ENCODE measurements at regions not wholly inside any gene's neighbourhood (a gene's known extent, or its start where the extent isn't known, plus 50 kb on each side); places are given as distances from the start of the nearest gene placed in this dataset.

DNA sequence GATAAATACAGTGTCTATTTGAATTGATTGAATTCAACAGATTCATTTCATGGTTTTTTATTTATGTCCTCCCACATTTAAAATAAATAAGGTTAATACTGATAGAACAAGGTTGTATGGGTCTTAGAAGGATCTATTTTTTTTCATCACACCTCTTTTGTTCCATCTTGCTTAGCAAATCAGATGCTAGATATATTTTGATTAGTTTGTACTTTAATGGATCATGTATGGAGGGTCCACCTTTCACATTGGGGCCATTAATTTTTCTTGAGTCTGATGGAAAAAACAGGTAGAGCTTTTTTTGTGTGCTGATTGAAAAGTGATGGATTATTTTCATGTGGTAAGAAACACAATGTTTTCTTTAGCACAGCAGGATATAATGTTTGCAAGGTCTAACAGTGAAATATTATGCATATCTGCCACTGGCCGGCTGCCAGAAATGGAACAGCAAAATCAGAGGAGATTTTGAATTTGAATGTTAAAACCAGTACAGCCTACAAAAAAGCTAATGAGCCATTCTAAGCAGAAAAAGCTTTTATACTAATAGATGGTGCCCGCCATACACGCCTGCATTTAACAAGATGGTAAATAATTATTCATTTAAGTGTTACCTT, 188.1 kb upstream of the ETAA1 start:
- Histone ChIP-seq H3K36me3 (replicated peaks in 1 of 2; ENCODE audit: control extremely low read depth in 1 of 2, control insufficient read depth in 1 of 2, extremely low read depth in 1 of 2, insufficient read depth in 2 of 2, low read length in 1 of 2) (no peaks in the 10 kb centered on the region), H3K9ac (ENCODE audit: low read length) (no peak overlapping the region), H3K4me3 (ENCODE audit: control extremely low read depth in 1 of 5, extremely low read depth in 1 of 5, insufficient read depth in 1 of 5, low read depth in 2 of 5, low read length in 4 of 5) (no peak overlapping the region), H3K4me1 (ENCODE audit: control insufficient read depth in 2 of 2, insufficient read depth in 2 of 2, low read length in 2 of 2) (no peaks in the 10 kb centered on the region), H3K79me2 (ENCODE audit: control insufficient read depth, insufficient read depth, low read length) (no peaks in the 10 kb centered on the region), H2AFZ (ENCODE audit: insufficient read depth, low read depth, low read length, poor library complexity, severe bottlenecking) (no peak overlapping the region), H3K27me3 (replicated peaks in 1 of 4; ENCODE audit: control extremely low read depth in 1 of 4, control insufficient read depth in 3 of 4, insufficient read depth in 4 of 4, low read length in 3 of 4) (no peaks in the 10 kb centered on the region), H3K4me2 (replicated peaks; ENCODE audit: low read depth, low read length, poor library complexity, severe bottlenecking) (no peak overlapping the region), H3K9me3 (ENCODE audit: control extremely low read depth in 1 of 3, control insufficient read depth in 2 of 3, insufficient read depth in 1 of 3, low read length in 2 of 3) (peaks cover 0 to 5% (median 0%) of the 10 kb centered on the region in 3 donors), H4K20me1 (ENCODE audit: control insufficient read depth, insufficient read depth, low read length, poor library complexity, severe bottlenecking) (no peaks in the 10 kb centered on the region), H3K27ac (ENCODE audit: low read length in 2 of 2) (no peak overlapping the region)
- ChIA-PET CTCF (no interaction called here), POLR2A (no interaction called here)
- intact Hi-C loops (cut with micrococcal nuclease): no loop called here
- no CpG with 5 or more reads among the region's 3 CpGs for WGBS (ENCODE audit: insufficient coverage)
- TF ChIP-seq, protein P1, sequence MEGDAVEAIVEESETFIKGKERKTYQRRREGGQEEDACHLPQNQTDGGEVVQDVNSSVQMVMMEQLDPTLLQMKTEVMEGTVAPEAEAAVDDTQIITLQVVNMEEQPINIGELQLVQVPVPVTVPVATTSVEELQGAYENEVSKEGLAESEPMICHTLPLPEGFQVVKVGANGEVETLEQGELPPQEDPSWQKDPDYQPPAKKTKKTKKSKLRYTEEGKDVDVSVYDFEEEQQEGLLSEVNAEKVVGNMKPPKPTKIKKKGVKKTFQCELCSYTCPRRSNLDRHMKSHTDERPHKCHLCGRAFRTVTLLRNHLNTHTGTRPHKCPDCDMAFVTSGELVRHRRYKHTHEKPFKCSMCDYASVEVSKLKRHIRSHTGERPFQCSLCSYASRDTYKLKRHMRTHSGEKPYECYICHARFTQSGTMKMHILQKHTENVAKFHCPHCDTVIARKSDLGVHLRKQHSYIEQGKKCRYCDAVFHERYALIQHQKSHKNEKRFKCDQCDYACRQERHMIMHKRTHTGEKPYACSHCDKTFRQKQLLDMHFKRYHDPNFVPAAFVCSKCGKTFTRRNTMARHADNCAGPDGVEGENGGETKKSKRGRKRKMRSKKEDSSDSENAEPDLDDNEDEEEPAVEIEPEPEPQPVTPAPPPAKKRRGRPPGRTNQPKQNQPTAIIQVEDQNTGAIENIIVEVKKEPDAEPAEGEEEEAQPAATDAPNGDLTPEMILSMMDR (IDR thresholded peaks at IDR 0.05): no peak
- TF ChIP-seq EZH2 (IDR thresholded peaks at IDR 0.05; ENCODE audit: borderline replicate concordance, insufficient read depth, low read depth, low read length, poor library complexity, severe bottlenecking): no peak
- Mint-ChIP-seq H3K4me3 (no peak overlapping the region), H3K27ac (no peak overlapping the region), H3K27me3 (peaks cover 7% of the 10 kb centered on the region), H3K4me1 (no peaks in the 10 kb centered on the region), H3K9me3 (ENCODE audit: insufficient read depth) (no peaks in the 10 kb centered on the region)
- no peak for ATAC-seq (ENCODE audit: low read depth)
- DNase-seq: no peak

DNA sequence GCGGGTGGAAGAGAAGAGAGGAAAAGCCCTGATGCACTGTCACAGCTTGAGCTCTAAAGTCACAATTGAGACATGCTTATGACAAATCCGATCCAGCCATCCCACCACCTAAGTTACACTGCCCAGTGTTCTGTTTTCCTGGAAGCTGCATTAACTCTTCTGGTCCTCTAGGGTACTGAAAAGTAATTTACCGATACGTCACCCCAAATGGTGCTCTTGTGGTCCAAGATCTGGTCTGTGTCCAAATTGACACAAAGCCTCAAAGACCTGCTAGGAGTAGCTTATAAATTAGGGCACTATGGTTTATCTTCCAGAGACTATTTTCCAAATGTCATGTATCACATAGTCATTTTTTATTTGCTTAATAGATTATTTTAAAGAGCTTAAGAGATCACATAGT, 186.7 kb upstream of the ETAA1 start:
- Histone ChIP-seq H3K27me3 (replicated peaks in 1 of 4; ENCODE audit: control extremely low read depth in 1 of 4, control insufficient read depth in 3 of 4, insufficient read depth in 4 of 4, low read length in 3 of 4) (peaks cover 0 to 6% (median 0%) of the 10 kb centered on the region in 4 experiments), H3K9me3 (ENCODE audit: control extremely low read depth in 1 of 3, control insufficient read depth in 2 of 3, insufficient read depth in 1 of 3, low read length in 2 of 3) (peaks cover 0 to 5% (median 0%) of the 10 kb centered on the region in 3 donors), H3K36me3 (replicated peaks in 1 of 2; ENCODE audit: control extremely low read depth in 1 of 2, control insufficient read depth in 1 of 2, extremely low read depth in 1 of 2, insufficient read depth in 2 of 2, low read length in 1 of 2) (no peaks in the 10 kb centered on the region), H3K4me3 (ENCODE audit: control extremely low read depth in 1 of 5, extremely low read depth in 1 of 5, insufficient read depth in 1 of 5, low read depth in 2 of 5, low read length in 4 of 5) (no peak overlapping the region), H3K79me2 (ENCODE audit: control insufficient read depth, insufficient read depth, low read length) (no peaks in the 10 kb centered on the region), H3K27ac (ENCODE audit: low read length in 2 of 2) (no peak overlapping the region), H4K20me1 (ENCODE audit: control insufficient read depth, insufficient read depth, low read length, poor library complexity, severe bottlenecking) (no peaks in the 10 kb centered on the region), H2AFZ (ENCODE audit: insufficient read depth, low read depth, low read length, poor library complexity, severe bottlenecking) (no peak overlapping the region), H3K9ac (ENCODE audit: low read length) (no peak overlapping the region), H3K4me2 (replicated peaks; ENCODE audit: low read depth, low read length, poor library complexity, severe bottlenecking) (no peak overlapping the region), H3K4me1 (ENCODE audit: control insufficient read depth in 2 of 2, insufficient read depth in 2 of 2, low read length in 2 of 2) (no peaks in the 10 kb centered on the region)
- peaks cover 14% of the 10 kb centered on the region for H3K27me3 Mint-ChIP-seq
- TF ChIP-seq, protein P1 (IDR thresholded peaks at IDR 0.05): no peak
- no peak for TF ChIP-seq EZH2 (IDR thresholded peaks at IDR 0.05; ENCODE audit: borderline replicate concordance, insufficient read depth, low read depth, low read length, poor library complexity, severe bottlenecking)
- no peak overlapping the region for H3K27ac Mint-ChIP-seq
- ATAC-seq (ENCODE audit: low read depth) (no peak), DNase-seq (no peak)
- CTCF ChIA-PET: interaction anchor here (0.6 kb wide), 1 partner anchor 1231 kb away, joined by 3 read pairs; no protein-coding TSS in a partner anchor
- WGBS (ENCODE audit: insufficient coverage): 62% methylated on average over 3 of the region's 4 CpGs
- H3K4me1 Mint-ChIP-seq: no peaks in the 10 kb centered on the region
- intact Hi-C loops (cut with micrococcal nuclease): no loop called here
- H3K4me3 Mint-ChIP-seq: no peak overlapping the region
- H3K9me3 Mint-ChIP-seq (ENCODE audit: insufficient read depth): no peaks in the 10 kb centered on the region
- POLR2A ChIA-PET: no interaction called here
